ENCODE measurements at regions not wholly inside any gene's neighbourhood (a gene's known extent, or its start where the extent isn't known, plus 50 kb on each side); places are given as distances from the start of the nearest gene placed in this dataset.
"Not testable (repeated sequence)": the region's sequence is repeated elsewhere in the genome, so short reads cannot be mapped to it uniquely, and the experiment has no call there.

GRCh38 chr13:60267498-60268202 lies 103.9 kb upstream of the DIAPH3 start:
- DNase-seq (ENCODE audit: low read depth) = peak; percentile 1
- peak overlapping the region; percentile 63 for H3K4me3 ChIP-seq (ENCODE audit: low read length)
- TF ChIP-seq CTCF (conservative IDR thresholded peaks at IDR 0.05; ENCODE audit: low read length) = no peak

- no peak for DNase-seq (ENCODE audit: low read depth)
- H3K4me3 ChIP-seq (ENCODE audit: low read length) = peak overlapping the region; percentile 63
- no peak for TF ChIP-seq CTCF (conservative IDR thresholded peaks at IDR 0.05; ENCODE audit: low read length)
These were observed 104.5 kb upstream of the DIAPH3 start for GRCh38 chr13:60268203-60268555.

DNA sequence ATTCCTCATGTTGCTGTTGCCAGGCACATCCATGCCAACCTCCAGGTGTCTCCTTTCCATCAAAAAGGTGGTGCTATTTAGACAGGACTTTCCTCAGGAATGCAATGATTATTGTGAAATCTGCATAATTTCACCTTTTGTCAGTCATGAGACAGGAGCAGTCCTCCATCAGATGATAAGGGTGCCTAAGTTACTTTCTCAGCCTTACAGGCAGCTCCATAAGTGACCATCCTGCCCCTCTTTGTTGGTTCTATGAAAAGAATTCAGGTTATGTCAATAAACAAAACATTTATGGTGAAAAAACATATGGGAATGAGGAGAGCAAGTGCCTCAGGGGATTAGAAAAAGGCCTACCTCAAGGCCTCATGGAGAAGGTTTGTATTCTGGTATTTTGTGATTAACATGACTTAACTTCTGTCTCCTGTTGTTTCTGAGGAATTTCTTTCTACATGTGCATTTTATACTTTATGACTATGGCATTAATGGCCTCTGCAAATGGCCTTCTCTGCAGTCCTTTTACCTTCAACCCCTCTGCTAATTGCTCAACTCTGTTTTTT lies 110.3 kb upstream of the DIAPH3 start:
- DNase-seq (ENCODE audit: low read depth) = no peak
- no peak for TF ChIP-seq CTCF (conservative IDR thresholded peaks at IDR 0.05; ENCODE audit: low read length)
- H3K4me3 ChIP-seq (ENCODE audit: low read length) = no peak overlapping the region

DNA sequence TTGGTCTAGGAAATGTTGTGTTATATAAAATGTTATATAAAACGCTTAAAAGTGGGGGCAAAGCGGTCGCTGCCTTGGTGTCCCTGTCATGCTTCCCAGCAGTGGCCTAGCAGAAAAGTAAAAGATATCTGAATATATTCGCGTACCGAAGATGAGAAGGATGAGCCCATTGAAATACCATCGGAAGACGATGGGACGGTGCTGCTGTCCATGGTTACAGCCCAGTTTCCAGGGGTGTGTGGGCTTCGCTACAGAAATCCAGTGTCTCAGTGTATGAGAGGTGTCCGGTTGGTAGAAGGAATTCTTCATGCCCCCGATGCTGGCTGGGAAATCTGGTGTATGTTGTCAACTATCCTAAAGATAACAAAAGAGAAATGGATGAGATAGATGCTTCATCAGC lies 110.9 kb upstream of the DIAPH3 start:
- H3K4me3 ChIP-seq (ENCODE audit: low read length) = no peak overlapping the region
- DNase-seq (ENCODE audit: low read depth) = no peak
- no peak for TF ChIP-seq CTCF (conservative IDR thresholded peaks at IDR 0.05; ENCODE audit: low read length)

DNA sequence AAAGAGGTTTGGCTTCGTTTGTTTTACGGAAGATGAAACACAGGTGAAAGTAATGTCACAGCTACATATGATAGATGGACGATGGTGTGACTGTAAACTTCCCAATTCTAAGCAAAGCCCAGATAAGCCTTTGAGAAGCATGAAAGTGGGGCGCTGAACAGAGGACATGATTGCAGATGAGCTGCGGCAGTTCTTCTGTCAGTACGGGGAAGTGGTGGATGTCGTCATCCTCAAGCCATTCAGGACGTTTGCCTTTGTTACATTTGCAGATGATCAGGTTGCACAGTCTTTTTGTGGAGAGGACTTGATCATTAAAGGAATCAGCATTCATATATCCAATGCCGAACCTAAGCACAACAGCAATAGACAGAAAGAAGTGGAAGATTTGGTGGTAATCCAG lies 111.5 kb upstream of the DIAPH3 start:
- no peak for TF ChIP-seq CTCF (conservative IDR thresholded peaks at IDR 0.05; ENCODE audit: low read length)
- no peak overlapping the region for H3K4me3 ChIP-seq (ENCODE audit: low read length)
- DNase-seq (ENCODE audit: low read depth) = no peak

- H3K4me3 ChIP-seq (ENCODE audit: low read length); DNase-seq (ENCODE audit: low read depth): not testable (repeated sequence)
These were observed 116.5 kb upstream of the TDRD3 start for GRCh38 chr13:60280524-60280923.

DNA sequence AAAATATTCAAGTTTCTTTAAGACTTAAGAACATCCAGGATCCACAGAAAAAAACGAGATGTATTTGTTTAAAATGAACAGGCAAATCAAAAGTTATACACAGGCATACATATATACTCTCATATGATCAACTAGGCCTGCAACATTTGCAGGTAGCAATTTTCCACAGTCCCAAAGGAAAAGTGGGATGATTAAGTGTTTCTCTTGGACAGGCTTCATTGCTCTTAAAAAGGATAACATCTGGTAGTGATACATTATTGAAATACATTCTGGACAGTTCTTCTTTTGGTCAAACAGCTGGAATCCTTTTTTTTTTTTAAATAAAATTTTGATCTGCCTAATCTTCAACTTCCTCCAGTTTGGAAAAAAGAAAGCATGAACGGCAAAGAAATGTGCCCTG lies 114.8 kb upstream of the TDRD3 start:
- H3K4me3 ChIP-seq (ENCODE audit: low read length) = no peak overlapping the region
- no peak for DNase-seq (ENCODE audit: low read depth)
- no peak for TF ChIP-seq CTCF (conservative IDR thresholded peaks at IDR 0.05; ENCODE audit: low read length)

All from AG10803 (cell line).